ENCODE measurements at regions not wholly inside any gene's neighbourhood (a gene's known extent, or its start where the extent isn't known, plus 50 kb on each side); places are given as distances from the start of the nearest gene placed in this dataset.

GRCh38 chr1:68294367-68295066 lies 62.2 kb upstream of the WLS start:
- no peak for TF ChIP-seq CTCF (conservative IDR thresholded peaks at IDR 0.05)
- TF ChIP-seq ZFX (IDR thresholded peaks at IDR 0.05) = no peak

All from C4-2B (cell line).